NOMO-1 (cell line): ENCODE measurements at regions not wholly inside any gene's neighbourhood (a gene's known extent, or its start where the extent isn't known, plus 50 kb on each side); places are given as distances from the start of the nearest gene placed in this dataset.

Experiments
- DNase-seq, 2 experiments: peaks; one replicate each; lab custom pipeline; 2025; ENCODE audit not compliant: unreplicated experiment in 2 of 2; lab: John Stamatoyannopoulos, UW

GRCh38 chr2:60067006-60067405, 486.4 kb downstream of the BCL11A start:
- no peak for DNase-seq

DNA sequence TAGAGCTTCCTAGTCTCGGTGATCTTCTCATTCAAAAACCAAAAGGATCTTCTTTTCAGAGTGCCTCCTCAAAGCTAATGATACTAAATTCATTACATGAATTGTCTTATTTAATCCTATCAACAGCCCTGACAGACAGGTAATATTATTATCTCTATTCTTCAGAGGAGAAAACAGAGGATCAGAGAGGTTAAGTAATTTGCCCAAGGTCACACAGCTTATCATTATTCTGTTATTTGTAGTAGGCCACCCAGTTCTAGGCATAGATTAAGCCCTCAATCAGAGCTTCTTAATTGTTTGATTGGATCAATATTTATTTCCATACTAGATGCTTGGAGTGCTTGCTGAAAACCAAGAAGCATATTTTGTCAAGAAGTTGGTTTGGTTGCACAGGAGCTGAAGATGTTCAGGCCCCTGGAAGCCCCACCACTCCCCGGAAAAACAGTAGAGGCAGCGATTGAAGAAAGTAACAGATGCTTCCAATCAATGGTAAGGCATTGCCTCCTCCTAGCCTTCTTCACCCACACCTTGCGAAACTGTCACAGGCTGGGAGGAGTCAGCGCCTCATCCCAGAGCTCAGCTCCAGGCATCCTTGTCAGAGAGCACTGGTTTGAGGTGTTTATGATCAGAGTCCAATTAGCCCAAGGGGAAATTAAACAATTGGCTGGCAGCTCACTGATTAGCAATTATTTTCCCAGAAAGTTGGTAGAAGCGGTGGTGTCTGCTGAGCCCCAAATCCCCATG, 487.2 kb downstream of the BCL11A start:
- no peak for DNase-seq

DNA sequence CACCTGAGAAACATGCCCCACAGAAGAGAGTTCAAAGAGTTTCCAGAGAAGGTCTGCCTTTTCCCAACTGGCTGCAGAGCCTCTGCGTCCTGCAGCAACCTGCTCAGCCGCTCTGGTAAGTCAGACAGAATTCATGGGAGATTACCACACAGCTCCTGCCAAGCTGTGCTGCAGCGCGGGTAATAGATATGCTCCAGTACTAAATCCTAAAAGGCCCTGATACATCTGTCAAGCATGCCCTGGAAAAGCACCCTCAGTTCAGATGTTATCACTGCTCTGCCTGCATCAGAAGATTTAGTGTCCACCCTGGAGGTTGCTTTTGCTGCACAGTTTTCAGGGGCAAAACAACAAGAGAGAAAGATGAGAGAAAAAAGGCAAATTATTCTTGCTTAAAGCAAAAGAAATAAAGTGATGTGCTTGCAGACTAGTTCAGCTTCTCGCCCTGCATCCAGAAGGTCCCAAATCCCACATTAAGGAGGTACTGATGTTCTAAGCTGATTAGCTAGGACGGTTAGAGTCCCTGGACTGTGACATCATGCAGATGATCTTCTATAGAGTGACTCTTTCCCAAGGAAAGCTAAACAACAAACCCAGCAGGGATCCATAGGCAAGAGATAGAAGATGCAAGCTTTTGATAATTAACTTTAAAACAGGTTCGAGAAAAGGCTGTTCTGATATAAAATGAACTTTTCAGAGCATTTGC, 488.6 kb downstream of the BCL11A start:
- DNase-seq = no peak

- DNase-seq = peak in 1 of 2 experiments; percentile 14
Measured at GRCh38 chr2:60058781-60059180, 494.7 kb downstream of the BCL11A start.

GRCh38 chr2:60054571-60055340, 498.7 kb downstream of the BCL11A start:
- no peak for DNase-seq

DNA sequence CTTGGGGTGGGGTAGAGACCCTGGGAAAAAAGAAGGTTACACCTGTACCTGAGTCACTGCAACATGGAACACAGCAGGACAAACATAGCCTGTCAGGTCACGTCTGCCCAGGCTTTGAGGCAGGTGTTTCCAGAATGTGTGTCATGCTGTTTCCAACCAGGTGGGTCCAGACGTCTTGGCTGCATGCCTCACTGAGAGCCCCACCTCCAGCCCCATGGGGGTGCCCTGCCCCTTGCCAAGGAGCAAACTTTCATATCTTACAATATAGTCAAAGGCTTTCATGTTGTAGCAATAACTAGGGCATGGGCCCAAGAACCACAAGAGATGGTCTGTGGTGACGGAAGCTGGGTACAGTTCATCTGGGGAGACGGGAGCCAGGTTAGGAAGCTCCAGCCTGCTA, 499.7 kb downstream of the BCL11A start:
- no peak for DNase-seq

DNA sequence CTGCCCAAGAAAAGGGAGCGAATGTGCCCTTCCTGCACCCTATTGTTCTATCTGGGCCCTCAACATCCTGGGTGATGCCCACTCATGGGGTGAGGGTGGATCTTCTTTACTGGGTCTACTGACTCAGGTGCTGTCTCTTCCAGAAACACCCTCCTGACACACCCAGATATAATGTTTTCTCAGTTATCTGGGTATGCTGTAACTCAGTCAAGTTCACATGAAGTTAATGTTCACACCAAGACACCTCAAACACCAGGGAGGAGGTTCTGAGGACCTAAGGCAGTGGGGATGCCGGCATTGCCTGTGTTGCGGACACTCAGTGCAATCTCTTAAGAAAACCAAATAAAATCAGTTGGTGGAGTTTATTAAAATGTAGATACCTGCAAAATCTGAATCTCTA, 500.9 kb downstream of the BCL11A start:
- DNase-seq = no peak

GRCh38 chr2:60051991-60052390, 501.5 kb downstream of the BCL11A start:
- no peak for DNase-seq

DNA sequence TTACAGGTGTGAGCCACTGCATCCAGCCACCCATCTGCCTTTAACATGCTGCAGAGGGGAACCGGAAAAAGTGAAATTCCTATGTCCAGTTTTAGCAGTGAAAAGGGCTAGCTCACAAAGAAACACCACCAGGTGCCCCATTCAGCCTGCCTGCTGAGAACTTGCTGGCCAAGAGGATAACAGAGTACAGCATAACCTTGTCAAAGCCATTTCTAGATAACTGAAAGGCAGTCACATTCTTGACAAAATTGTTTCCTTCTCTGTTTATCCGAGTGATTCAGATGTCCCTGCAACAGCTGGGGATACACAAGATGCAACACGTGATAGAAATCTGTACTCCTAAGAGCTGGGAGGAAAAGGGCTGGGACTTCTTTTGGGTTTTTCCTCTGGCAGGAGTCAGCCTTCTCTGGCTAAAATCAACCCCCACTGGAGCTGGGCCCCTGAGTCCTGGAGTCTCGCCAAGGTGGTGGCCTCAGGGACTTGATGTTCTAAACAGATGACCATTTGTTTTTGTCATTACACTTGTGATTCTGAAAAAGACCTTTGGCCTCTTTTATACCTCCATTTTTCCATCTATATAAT, 505.4 kb downstream of the BCL11A start:
- no peak for DNase-seq

DNA sequence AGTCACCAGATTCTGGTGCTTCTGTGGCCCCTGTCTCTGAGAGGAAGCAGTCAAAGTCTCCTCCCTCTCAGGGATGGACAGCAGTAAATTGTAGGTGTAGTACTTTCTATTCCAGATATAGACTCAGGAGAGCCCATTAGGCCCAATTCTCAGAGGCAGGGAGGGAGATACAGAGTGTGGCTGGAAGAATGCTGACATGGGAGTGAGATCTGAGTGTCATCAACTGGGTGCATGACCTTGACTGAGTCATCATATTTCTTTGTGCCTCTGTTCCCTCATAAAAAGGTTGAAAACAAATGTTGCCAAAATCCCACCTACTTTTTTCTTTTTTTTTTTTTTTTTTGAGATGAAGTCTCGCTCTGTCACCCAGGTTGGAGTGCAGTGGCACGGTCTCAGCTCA, 506.1 kb downstream of the BCL11A start:
- no peak for DNase-seq

- no peak for DNase-seq
Measured at GRCh38 chr2:60046529-60046928, 506.9 kb downstream of the BCL11A start.

DNA sequence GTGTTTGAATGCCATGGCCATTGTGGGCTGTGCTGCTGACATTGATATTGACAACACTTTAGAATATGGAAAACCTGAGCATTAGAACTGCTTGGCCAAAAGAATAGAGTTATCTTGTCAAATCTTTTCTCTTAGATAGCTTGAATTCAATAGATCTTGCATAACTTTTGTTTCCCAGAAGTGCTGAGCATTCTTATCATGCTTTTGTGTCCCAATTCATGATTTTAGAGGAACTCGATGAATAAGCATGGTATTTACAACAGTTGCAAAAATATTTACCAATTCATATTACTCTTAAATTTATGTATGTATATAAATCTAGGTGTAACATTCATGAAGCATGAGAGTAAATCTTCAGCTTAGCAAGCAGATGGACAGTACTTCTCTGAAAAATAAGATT, 508.0 kb downstream of the BCL11A start:
- no peak for DNase-seq

DNA sequence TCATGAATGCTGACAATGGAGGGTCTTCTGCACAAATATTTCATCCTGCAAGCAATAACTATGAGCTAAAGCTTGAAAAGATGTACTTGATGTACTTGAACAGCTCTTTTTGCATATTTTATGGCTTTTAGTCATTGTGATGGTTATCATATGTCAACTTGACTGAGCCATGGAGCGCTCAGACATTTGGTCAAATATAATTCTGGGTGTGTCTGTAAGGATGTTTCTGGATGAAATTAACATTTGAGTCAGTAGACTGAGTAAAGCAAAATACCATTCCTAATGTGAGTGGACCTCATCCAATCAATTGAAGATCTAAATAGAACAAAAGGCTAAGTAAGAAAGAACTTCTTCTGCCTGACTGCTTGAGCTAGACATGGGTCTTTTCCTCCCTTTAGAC, 509.0 kb downstream of the BCL11A start:
- DNase-seq = no peak

DNA sequence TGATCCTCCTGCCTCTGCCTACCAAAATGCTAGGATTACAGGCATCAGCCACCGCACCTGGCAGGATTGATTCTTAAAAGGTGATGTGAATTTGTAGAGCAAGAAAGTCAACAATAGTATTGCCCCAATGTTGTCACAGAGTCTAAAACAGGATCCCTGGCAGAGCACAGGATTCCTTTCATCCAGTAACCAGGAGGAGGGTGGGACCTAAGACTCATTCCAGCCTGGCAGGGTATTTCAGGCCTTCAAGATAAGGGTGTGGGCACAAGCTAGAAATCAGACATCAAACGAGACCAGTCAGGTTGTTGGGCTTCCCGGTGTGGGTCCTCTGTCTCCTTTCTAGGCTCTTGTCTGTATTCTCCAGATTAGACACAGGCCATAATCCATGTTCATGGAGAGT, 511.4 kb downstream of the BCL11A start:
- no peak for DNase-seq

- no peak for DNase-seq
Measured at GRCh38 chr2:60033325-60033724, 520.1 kb downstream of the BCL11A start.

GRCh38 chr2:60029566-60029883, 523.9 kb downstream of the BCL11A start:
- no peak for DNase-seq

GRCh38 chr2:60028849-60029565, 524.4 kb downstream of the BCL11A start:
- DNase-seq = no peak

DNA sequence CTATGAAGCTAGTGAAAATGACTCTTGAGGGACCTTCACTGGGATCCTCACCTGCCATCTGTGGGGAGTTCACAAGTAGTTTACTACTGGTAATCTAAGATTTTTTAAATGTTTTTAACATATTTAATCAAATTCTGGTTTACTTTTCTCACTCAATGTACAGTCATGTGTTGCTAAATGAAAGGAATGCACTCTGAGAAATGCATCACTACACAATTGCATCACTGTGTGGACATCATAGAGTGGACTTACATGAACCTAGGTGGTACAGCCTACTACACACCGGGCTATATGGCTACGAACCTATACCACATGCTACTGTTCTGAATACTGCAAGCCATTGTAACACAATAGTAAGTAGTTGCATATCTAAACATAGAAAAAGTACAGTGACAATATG, 528.0 kb downstream of the BCL11A start:
- DNase-seq = no peak

DNA sequence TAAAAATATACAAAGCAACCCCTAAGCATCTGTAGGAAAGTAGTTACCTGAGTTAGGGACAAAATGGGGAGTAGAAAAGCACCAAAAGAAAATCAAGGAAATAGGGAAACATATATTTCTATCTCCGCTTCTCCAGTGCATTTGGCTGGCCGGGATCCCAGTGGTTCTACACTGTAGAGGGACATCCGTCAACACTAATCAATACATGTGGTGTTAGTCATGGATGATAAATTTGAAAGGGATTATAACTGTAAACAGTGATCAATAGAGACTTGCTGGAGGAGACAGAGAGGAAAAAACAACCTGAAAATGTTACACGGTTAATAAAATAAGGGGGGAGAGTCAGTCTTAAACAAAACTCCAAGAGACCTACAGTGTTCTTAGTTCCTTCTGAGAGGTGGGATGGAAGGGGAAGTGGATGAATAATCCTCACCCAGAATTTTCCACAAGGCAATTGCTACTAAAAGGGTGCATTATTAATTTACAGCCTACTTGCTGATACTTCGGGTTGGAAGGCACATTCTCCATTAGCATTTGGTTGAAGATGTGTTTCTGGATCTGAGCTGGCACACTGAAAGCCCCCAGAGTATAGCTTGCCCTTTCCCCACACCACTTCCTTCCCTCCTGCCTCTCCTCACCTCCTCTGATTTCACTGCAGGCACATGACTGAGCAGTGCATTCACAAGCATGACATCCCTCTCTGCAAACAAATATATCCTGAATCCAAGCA, 530.0 kb downstream of the BCL11A start:
- DNase-seq = no peak

DNA sequence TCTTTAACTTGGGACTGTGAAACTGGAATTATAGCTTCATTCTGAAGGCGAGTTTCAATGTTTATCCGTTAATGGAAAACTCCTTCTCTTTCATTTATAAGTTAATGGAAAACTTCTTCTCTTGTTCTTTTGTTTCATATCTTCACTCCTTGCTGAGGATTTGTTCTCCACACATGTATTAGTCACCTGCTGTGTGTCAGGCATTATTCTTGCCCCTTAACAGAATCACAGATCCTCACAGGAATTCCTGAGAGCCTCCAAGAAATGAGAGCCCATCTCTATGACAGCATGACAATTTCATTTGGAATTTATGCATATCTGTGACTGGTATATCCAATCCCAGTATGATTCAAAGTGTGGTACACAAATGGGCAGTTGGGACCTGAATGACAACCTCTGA, 545.8 kb downstream of the BCL11A start:
- no peak for DNase-seq
